CD4-positive, CD25-positive, alpha-beta regulatory T cell (primary cell): ENCODE measurements at regions not wholly inside any gene's neighbourhood (a gene's known extent, or its start where the extent isn't known, plus 50 kb on each side); places are given as distances from the start of the nearest gene placed in this dataset.

Experiments used
- ATAC-seq, 2 donors: fragments of 150-1000 bp; cut with Tn5 transposase; one replicate each; pipeline ENCODE4 v1.10.0; 2021; ENCODE audit warnings: low read depth in 2 of 2, moderate number of reproducible peaks in 2 of 2, moderate library complexity in 1 of 2
- DNase-seq, 3 donors: peaks; one replicate each; pipeline versions ENCODE4 v3.0.0 to v3.0.0-alpha.2; 2012 to 2022; ENCODE audit warnings: mixed read lengths in 1 of 3
- H3K27ac ChIP-seq: one replicate; pipeline ENCODE4 v1.7.0; 2013; ENCODE audit warnings: mild to moderate bottlenecking, low read length; ENCODE audit not compliant: insufficient read depth, poor library complexity, severe bottlenecking
- H3K27me3 ChIP-seq: one replicate; pipeline ENCODE4 v1.7.0; 2013; ENCODE audit warnings: low read length; ENCODE audit not compliant: control insufficient read depth, insufficient read depth
- H3K36me3 ChIP-seq: one replicate; pipeline ENCODE4 v1.7.0; 2013; ENCODE audit warnings: mild to moderate bottlenecking, low read length, moderate library complexity; ENCODE audit not compliant: control insufficient read depth, insufficient read depth
- H3K4me1 ChIP-seq: 2 replicates; pipeline ENCODE4 v1.7.0; 2013; ENCODE audit warnings: mild to moderate bottlenecking, low read length; ENCODE audit not compliant: insufficient read depth, control insufficient read depth, poor library complexity, severe bottlenecking
- H3K4me3 ChIP-seq: one replicate; pipeline ENCODE4 v1.7.0; 2013; ENCODE audit warnings: low read depth, mild to moderate bottlenecking, low read length, moderate library complexity
- H3K9me3 ChIP-seq, 2 experiments: 1 replicate in 1 of 2; 2 replicates in 1 of 2; pipeline ENCODE4 v1.7.0; 2013; ENCODE audit warnings: low read length in 2 of 2, mild to moderate bottlenecking in 1 of 2, moderate library complexity in 1 of 2; ENCODE audit not compliant: control insufficient read depth in 2 of 2
- H3K27ac Mint-ChIP-seq, 3 donors: one replicate each; pipeline ENCODE4 v1.8.0; 2020 to 2022; ENCODE audit warnings: mild to moderate bottlenecking in 3 of 3, mixed read lengths in 3 of 3, moderate library complexity in 2 of 3
- H3K27me3 Mint-ChIP-seq: one replicate; pipeline ENCODE4 v1.8.0; 2022; ENCODE audit warnings: mild to moderate bottlenecking, mixed read lengths
- H3K36me3 Mint-ChIP-seq: one replicate; pipeline ENCODE4 v1.8.0; 2020; ENCODE audit warnings: mixed read lengths
- H3K4me1 Mint-ChIP-seq, 4 donors: one replicate each; pipeline ENCODE4 v1.8.0; 2020 to 2022; ENCODE audit warnings: mixed read lengths in 4 of 4, mild to moderate bottlenecking in 1 of 4
- H3K4me3 Mint-ChIP-seq, 4 donors: one replicate each; pipeline ENCODE4 v1.8.0; 2020 to 2022; ENCODE audit warnings: mild to moderate bottlenecking in 4 of 4, mixed read lengths in 4 of 4, moderate library complexity in 3 of 4
- H3K9me3 Mint-ChIP-seq, 7 donors: one replicate each; pipeline ENCODE4 v1.8.0; 2020 to 2022; ENCODE audit warnings: mixed read lengths in 7 of 7, mild to moderate bottlenecking in 3 of 7, moderate library complexity in 2 of 7

DNA sequence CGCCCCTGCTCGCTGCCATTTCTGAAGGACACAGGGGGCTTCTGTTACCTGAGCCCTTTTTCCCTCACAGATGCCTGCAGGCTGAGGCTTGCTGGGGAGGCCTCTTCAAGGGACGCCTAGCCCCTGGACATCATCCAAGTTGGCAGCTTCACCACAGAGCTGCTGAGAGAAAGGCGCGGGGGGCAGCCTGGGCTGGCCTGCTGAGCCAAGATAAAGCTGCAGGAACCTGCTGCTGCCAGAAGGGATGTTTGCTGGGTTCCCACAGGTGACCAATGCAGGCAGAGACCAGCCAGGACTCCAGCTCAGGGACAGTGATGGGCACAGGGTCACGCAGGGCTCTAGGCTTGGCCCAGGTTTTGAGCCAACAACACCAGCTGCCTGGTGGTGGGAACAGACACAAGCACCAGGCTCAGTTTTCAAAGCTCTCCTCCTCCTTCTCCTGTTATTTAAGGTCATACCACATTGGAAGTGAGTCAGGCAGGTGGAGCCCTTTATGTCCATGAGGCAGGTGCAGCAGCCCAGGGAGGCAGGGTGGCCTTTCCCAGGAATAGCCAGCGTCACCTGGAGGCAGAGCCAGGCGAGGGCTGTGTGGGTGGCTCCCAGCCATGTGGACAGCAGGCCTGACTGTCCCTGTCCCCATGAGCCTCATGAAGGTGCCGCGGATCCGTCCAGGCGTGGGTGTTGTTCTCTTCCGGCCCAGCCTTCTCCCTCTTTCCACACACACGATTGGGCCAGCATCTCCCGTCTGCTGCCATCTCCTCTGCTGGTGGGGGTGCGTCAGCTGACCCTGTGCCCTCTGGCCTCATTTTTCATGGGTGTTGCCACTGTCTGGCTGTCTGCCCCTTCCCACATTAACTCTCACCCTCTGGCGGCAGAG lies 515.5 kb upstream of the MYT1L start:
- DNase-seq, result no peak
- no peak overlapping the region for H3K4me3 Mint-ChIP-seq
- no peaks in the 10 kb centered on the region for H3K4me1 ChIP-seq

GRCh38 chr2:2845806-2846315 lies 514.8 kb upstream of the MYT1L start:
- no peaks in the 10 kb centered on the region for H3K27me3 Mint-ChIP-seq
- peaks cover 0 to 1% (median 0%) of the 10 kb centered on the region in 7 donors for H3K9me3 Mint-ChIP-seq
- no peaks in the 10 kb centered on the region for H3K4me1 ChIP-seq
- ATAC-seq, result no peak
- no peak overlapping the region for H3K4me3 ChIP-seq
- peak overlapping the region in 1 of 3 donors; percentile 44 for H3K27ac Mint-ChIP-seq
- no peaks in the 10 kb centered on the region for H3K4me1 Mint-ChIP-seq
- no peaks in the 10 kb centered on the region for H3K27me3 ChIP-seq
- DNase-seq, result no peak
- no peaks in the 10 kb centered on the region for H3K9me3 ChIP-seq
- no peak overlapping the region for H3K27ac ChIP-seq
- no peak overlapping the region for H3K4me3 Mint-ChIP-seq
- H3K36me3 ChIP-seq, result no peaks in the 10 kb centered on the region
- H3K36me3 Mint-ChIP-seq, result no peaks in the 10 kb centered on the region

More for the DNA sequence above, 515.5 kb upstream of the MYT1L start:
- H3K27ac Mint-ChIP-seq, result no peak overlapping the region
- ATAC-seq, result no peak
- no peaks in the 10 kb centered on the region for H3K9me3 ChIP-seq
- no peaks in the 10 kb centered on the region for H3K27me3 ChIP-seq
- no peak overlapping the region for H3K27ac ChIP-seq
- H3K36me3 Mint-ChIP-seq, result no peaks in the 10 kb centered on the region
- H3K4me1 Mint-ChIP-seq, result no peaks in the 10 kb centered on the region
- H3K9me3 Mint-ChIP-seq, result peaks cover 0 to 1% (median 0%) of the 10 kb centered on the region in 7 donors
- H3K36me3 ChIP-seq, result no peaks in the 10 kb centered on the region
- no peaks in the 10 kb centered on the region for H3K27me3 Mint-ChIP-seq
- no peak overlapping the region for H3K4me3 ChIP-seq

DNA sequence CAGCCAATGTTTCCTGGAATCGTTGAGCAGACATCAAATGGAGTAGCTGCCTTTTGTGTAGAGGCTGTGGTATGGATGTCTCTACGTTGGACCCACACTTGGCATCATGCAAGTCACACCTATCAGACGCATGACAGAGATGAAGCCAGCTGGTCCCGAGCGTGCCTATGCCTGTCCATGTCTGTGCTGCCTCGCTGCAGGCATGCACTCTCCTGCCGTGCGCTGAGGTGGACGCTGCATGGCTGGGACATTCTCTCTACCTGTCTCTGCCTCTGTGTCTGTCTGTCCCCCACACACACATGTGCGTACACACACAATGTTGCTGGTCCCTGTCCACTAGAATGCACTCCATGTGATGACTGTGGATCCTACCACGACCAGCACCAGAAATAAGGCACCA lies 514.2 kb upstream of the MYT1L start:
- no peaks in the 10 kb centered on the region for H3K27me3 Mint-ChIP-seq
- H3K27ac Mint-ChIP-seq, result no peak overlapping the region
- H3K4me3 Mint-ChIP-seq, result no peak overlapping the region
- H3K27ac ChIP-seq, result no peak overlapping the region
- no peaks in the 10 kb centered on the region for H3K4me1 ChIP-seq
- H3K9me3 ChIP-seq, result no peaks in the 10 kb centered on the region
- H3K27me3 ChIP-seq, result no peaks in the 10 kb centered on the region
- no peaks in the 10 kb centered on the region for H3K36me3 ChIP-seq
- DNase-seq (no peak), ATAC-seq (no peak)
- no peak overlapping the region for H3K4me3 ChIP-seq
- no peaks in the 10 kb centered on the region for H3K36me3 Mint-ChIP-seq
- peaks cover 0 to 1% (median 0%) of the 10 kb centered on the region in 7 donors for H3K9me3 Mint-ChIP-seq
- no peaks in the 10 kb centered on the region for H3K4me1 Mint-ChIP-seq

GRCh38 chr2:2843969-2844548 lies 513.0 kb upstream of the MYT1L start:
- Mint-ChIP-seq H3K27me3 (no peaks in the 10 kb centered on the region), H3K4me3 (no peak overlapping the region), H3K9me3 (peaks cover 0 to 1% (median 0%) of the 10 kb centered on the region in 7 donors), H3K36me3 (no peaks in the 10 kb centered on the region), H3K4me1 (no peaks in the 10 kb centered on the region), H3K27ac (no peak overlapping the region)
- Histone ChIP-seq H3K4me3 (no peak overlapping the region), H3K36me3 (no peaks in the 10 kb centered on the region), H3K27ac (no peak overlapping the region), H3K9me3 (no peaks in the 10 kb centered on the region), H3K27me3 (no peaks in the 10 kb centered on the region), H3K4me1 (no peaks in the 10 kb centered on the region)
- ATAC-seq, result no peak
- no peak for DNase-seq

GRCh38 chr2:2842466-2842865 lies 511.4 kb upstream of the MYT1L start:
- Histone ChIP-seq H3K9me3 (no peaks in the 10 kb centered on the region), H3K4me3 (no peak overlapping the region), H3K27ac (no peak overlapping the region), H3K36me3 (no peaks in the 10 kb centered on the region), H3K27me3 (no peaks in the 10 kb centered on the region), H3K4me1 (no peaks in the 10 kb centered on the region)
- ATAC-seq (no peak), DNase-seq (no peak)
- no peak overlapping the region for H3K4me3 Mint-ChIP-seq
- no peak overlapping the region for H3K27ac Mint-ChIP-seq
- H3K36me3 Mint-ChIP-seq, result no peaks in the 10 kb centered on the region
- no peaks in the 10 kb centered on the region for H3K27me3 Mint-ChIP-seq
- H3K4me1 Mint-ChIP-seq, result no peaks in the 10 kb centered on the region
- peaks cover 0 to 1% (median 0%) of the 10 kb centered on the region in 7 donors for H3K9me3 Mint-ChIP-seq

- Histone ChIP-seq H3K9me3 (no peaks in the 10 kb centered on the region), H3K27ac (no peak overlapping the region), H3K4me1 (no peaks in the 10 kb centered on the region), H3K27me3 (no peaks in the 10 kb centered on the region), H3K4me3 (no peak overlapping the region), H3K36me3 (no peaks in the 10 kb centered on the region)
- DNase-seq (no peak), ATAC-seq (no peak)
- H3K4me1 Mint-ChIP-seq, result no peaks in the 10 kb centered on the region
- H3K4me3 Mint-ChIP-seq, result no peak overlapping the region
- peaks cover 0 to 2% (median 0%) of the 10 kb centered on the region in 7 donors for H3K9me3 Mint-ChIP-seq
- H3K27me3 Mint-ChIP-seq, result no peaks in the 10 kb centered on the region
- H3K27ac Mint-ChIP-seq, result no peak overlapping the region
- no peaks in the 10 kb centered on the region for H3K36me3 Mint-ChIP-seq
Measured at GRCh38 chr2:2840681-2841300, 509.7 kb upstream of the MYT1L start.

DNA sequence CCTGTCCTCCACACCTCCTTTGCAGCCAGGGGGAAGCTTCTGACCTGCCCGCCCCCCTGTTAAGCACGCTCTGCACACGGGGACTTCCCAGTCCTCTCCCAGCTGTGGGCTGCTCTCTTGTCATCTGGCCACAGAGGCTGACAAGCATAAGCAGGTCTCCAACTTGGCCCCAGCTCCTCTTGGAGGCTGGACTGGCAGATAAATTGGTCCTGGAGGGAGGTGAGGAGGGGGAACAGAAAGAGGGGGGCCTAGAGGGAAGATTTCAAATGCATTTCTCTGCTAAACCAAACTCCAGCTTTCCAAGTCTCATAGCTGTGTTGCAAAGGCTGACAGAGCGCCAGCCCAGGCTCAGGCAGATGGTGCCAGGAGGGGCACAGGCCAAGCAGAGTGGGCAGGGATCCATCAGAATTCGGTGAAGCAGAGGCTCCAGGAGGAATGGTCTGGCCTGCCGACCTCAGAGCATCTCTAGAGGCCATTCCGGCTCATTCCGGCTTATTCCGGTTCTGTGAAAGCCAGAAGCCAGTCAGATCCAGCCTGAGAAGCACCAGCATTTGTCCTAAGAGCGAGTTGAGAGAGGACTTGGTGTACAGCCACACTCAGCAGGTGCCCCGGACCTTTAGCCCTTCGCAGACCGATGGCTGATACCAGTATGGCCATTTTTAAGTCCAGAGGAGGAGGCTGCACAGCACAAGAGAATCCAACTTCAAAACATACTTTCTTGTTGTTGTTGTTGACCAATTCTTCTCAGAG lies 508.9 kb upstream of the MYT1L start:
- no peaks in the 10 kb centered on the region for H3K36me3 Mint-ChIP-seq
- no peaks in the 10 kb centered on the region for H3K36me3 ChIP-seq
- no peaks in the 10 kb centered on the region for H3K27me3 ChIP-seq
- no peak for DNase-seq
- H3K4me1 Mint-ChIP-seq, result no peaks in the 10 kb centered on the region
- H3K27ac ChIP-seq, result no peak overlapping the region
- H3K9me3 ChIP-seq, result no peaks in the 10 kb centered on the region
- no peak overlapping the region for H3K4me3 ChIP-seq
- H3K9me3 Mint-ChIP-seq, result peaks cover 0 to 2% (median 0%) of the 10 kb centered on the region in 7 donors
- H3K4me1 ChIP-seq, result no peaks in the 10 kb centered on the region
- H3K27ac Mint-ChIP-seq, result no peak overlapping the region
- ATAC-seq, result no peak
- H3K4me3 Mint-ChIP-seq, result no peak overlapping the region
- H3K27me3 Mint-ChIP-seq, result no peaks in the 10 kb centered on the region
